ENCODE measurements at regions not wholly inside any gene's neighbourhood (a gene's known extent, or its start where the extent isn't known, plus 50 kb on each side); places are given as distances from the start of the nearest gene placed in this dataset.

GRCh38 chr2:145015561-145015960 is 495.6 kb upstream of the ZEB2 start:
- POLR2A ChIA-PET = no interaction called here
- no peak for TF ChIP-seq CTCF (IDR thresholded peaks at IDR 0.05)
- ATAC-seq (ENCODE audit: poor library complexity) = no peak
- Mint-ChIP-seq H3K4me3 (no peak overlapping the region), H3K27me3 (no peaks in the 10 kb centered on the region), H3K27ac (no peak overlapping the region), H3K4me1 (ENCODE audit: low read depth) (no peaks in the 10 kb centered on the region), H3K9me3 (no peaks in the 10 kb centered on the region), H3K36me3 (ENCODE audit: low read depth) (no peaks in the 10 kb centered on the region)
- no peak overlapping the region for H3K27ac ChIP-seq (ENCODE audit: low read depth in 1 of 2, low read length in 2 of 2)
- no peaks in the 10 kb centered on the region for H3K36me3 ChIP-seq (ENCODE audit: insufficient read depth, low read length)
- no peak overlapping the region for H3K4me3 ChIP-seq (ENCODE audit: low read length)
- CTCF ChIA-PET = no interaction called here
- intact Hi-C loops (cut with DNase I, micrococcal nuclease) = no loop called here
- H3K4me1 ChIP-seq (ENCODE audit: insufficient read depth, low read length) = no peaks in the 10 kb centered on the region
- no peak for DNase-seq
- H3K9me3 ChIP-seq (ENCODE audit: control insufficient read depth in 1 of 2, insufficient read depth in 1 of 2, low read length in 2 of 2) = no peaks in the 10 kb centered on the region
- H3K27me3 ChIP-seq (ENCODE audit: control insufficient read depth in 1 of 2, insufficient read depth in 2 of 2, low read length in 2 of 2) = no peaks in the 10 kb centered on the region

- H3K4me3 ChIP-seq (ENCODE audit: low read length) = no peak overlapping the region
- Mint-ChIP-seq H3K27ac (no peak overlapping the region), H3K4me3 (no peak overlapping the region), H3K27me3 (no peaks in the 10 kb centered on the region), H3K9me3 (no peaks in the 10 kb centered on the region), H3K4me1 (ENCODE audit: low read depth) (no peaks in the 10 kb centered on the region), H3K36me3 (ENCODE audit: low read depth) (no peaks in the 10 kb centered on the region)
- intact Hi-C loops (cut with DNase I, micrococcal nuclease) = no loop called here
- ChIA-PET CTCF (no interaction called here), POLR2A (no interaction called here)
- H3K27me3 ChIP-seq (ENCODE audit: control insufficient read depth in 1 of 2, insufficient read depth in 2 of 2, low read length in 2 of 2) = no peaks in the 10 kb centered on the region
- no peak for TF ChIP-seq CTCF (IDR thresholded peaks at IDR 0.05)
- ATAC-seq (ENCODE audit: poor library complexity) (no peak), DNase-seq (no peak)
- H3K27ac ChIP-seq (ENCODE audit: low read depth in 1 of 2, low read length in 2 of 2) = no peak overlapping the region
- no peaks in the 10 kb centered on the region for H3K36me3 ChIP-seq (ENCODE audit: insufficient read depth, low read length)
- no peaks in the 10 kb centered on the region for H3K4me1 ChIP-seq (ENCODE audit: insufficient read depth, low read length)
- H3K9me3 ChIP-seq (ENCODE audit: control insufficient read depth in 1 of 2, insufficient read depth in 1 of 2, low read length in 2 of 2) = no peaks in the 10 kb centered on the region
These were observed 492.9 kb upstream of the ZEB2 start for GRCh38 chr2:145012806-145013205.

GRCh38 chr2:145012214-145012670 is 492.3 kb upstream of the ZEB2 start:
- Mint-ChIP-seq H3K4me1 (ENCODE audit: low read depth) (no peaks in the 10 kb centered on the region), H3K9me3 (no peaks in the 10 kb centered on the region), H3K36me3 (ENCODE audit: low read depth) (no peaks in the 10 kb centered on the region), H3K27me3 (no peaks in the 10 kb centered on the region), H3K4me3 (no peak overlapping the region), H3K27ac (no peak overlapping the region)
- TF ChIP-seq CTCF (IDR thresholded peaks at IDR 0.05) = no peak
- ChIA-PET CTCF (no interaction called here), POLR2A (no interaction called here)
- Histone ChIP-seq H3K4me1 (ENCODE audit: insufficient read depth, low read length) (no peaks in the 10 kb centered on the region), H3K9me3 (ENCODE audit: control insufficient read depth in 1 of 2, insufficient read depth in 1 of 2, low read length in 2 of 2) (no peaks in the 10 kb centered on the region), H3K4me3 (ENCODE audit: low read length) (no peak overlapping the region), H3K36me3 (ENCODE audit: insufficient read depth, low read length) (no peaks in the 10 kb centered on the region), H3K27me3 (ENCODE audit: control insufficient read depth in 1 of 2, insufficient read depth in 2 of 2, low read length in 2 of 2) (no peaks in the 10 kb centered on the region), H3K27ac (ENCODE audit: low read depth in 1 of 2, low read length in 2 of 2) (no peak overlapping the region)
- DNase-seq (no peak), ATAC-seq (ENCODE audit: poor library complexity) (no peak)
- intact Hi-C loops (cut with DNase I, micrococcal nuclease) = no loop called here
